Karpas-422 (cell line): ENCODE measurements at regions not wholly inside any gene's neighbourhood (a gene's known extent, or its start where the extent isn't known, plus 50 kb on each side); places are given as distances from the start of the nearest gene placed in this dataset.

Experiments used
- DNase-seq: peaks from one replicate; pipeline ENCODE4 v3.0.0-alpha.2; 2015
- H2AFZ ChIP-seq: fragments of 200-600 bp; sonication (generic); 2 replicates; pipeline ENCODE4 v1.6.1; 2014; ENCODE audit warnings: antibody characterized with exemption, low read length, mixed read lengths
- H3K27ac ChIP-seq: fragments of 200-600 bp; sonication (generic); 2 replicates; pipeline ENCODE4 v1.5.1; 2014; ENCODE audit warnings: mild to moderate bottlenecking, low read length, moderate library complexity
- H3K27me3 ChIP-seq: fragments of 200-600 bp; sonication (generic); 2 replicates; pipeline ENCODE4 v1.6.1; 2014; ENCODE audit warnings: low read length, mixed read lengths
- H3K36me3 ChIP-seq: fragments of 200-600 bp; sonication (generic); 2 replicates; pipeline ENCODE4 v1.6.1; 2014; ENCODE audit warnings: low read length, mixed read lengths; ENCODE audit not compliant: insufficient read depth
- H3K4me1 ChIP-seq: fragments of 200-600 bp; sonication (generic); 2 replicates; pipeline ENCODE4 v1.6.1; 2014; ENCODE audit warnings: mild to moderate bottlenecking, low read length, mixed read lengths
- H3K4me2 ChIP-seq: fragments of 200-600 bp; sonication (generic); 2 replicates; pipeline ENCODE4 v1.6.1; 2014; ENCODE audit warnings: low read length, low read depth, mild to moderate bottlenecking; ENCODE audit not compliant: poor library complexity, severe bottlenecking
- H3K4me3 ChIP-seq: fragments of 200-600 bp; sonication (generic); 2 replicates; pipeline ENCODE4 v1.5.1; 2014; ENCODE audit warnings: mild to moderate bottlenecking, antibody characterized with exemption, low read length, mixed read lengths
- H3K79me2 ChIP-seq: fragments of 200-600 bp; sonication (generic); 2 replicates; pipeline ENCODE4 v1.6.1; 2014; ENCODE audit warnings: mild to moderate bottlenecking, low read length, mixed read lengths
- H3K9ac ChIP-seq: fragments of 200-600 bp; sonication (generic); 2 replicates; pipeline ENCODE4 v1.6.0; 2014; ENCODE audit warnings: low read length
- H3K9me2 ChIP-seq: fragments of 200-600 bp; sonication (generic), shearing (Covaris generic); replicated peaks from 2 replicates; pipeline ENCODE4 v1.6.0; 2014; ENCODE audit warnings: mild to moderate bottlenecking, low read length, moderate library complexity; ENCODE audit not compliant: insufficient read depth
- H3K9me3 ChIP-seq: fragments of 300-700, 200-600 bp; sonication (generic); 2 replicates; pipeline ENCODE4 v1.6.1; 2014; ENCODE audit warnings: low read length, mixed read lengths
- H4K20me1 ChIP-seq: fragments of 200-600 bp; sonication (generic); 2 replicates; pipeline ENCODE4 v1.6.1; 2014; ENCODE audit warnings: mild to moderate bottlenecking, antibody characterized with exemption, low read length, low read depth; ENCODE audit not compliant: insufficient read depth

DNA sequence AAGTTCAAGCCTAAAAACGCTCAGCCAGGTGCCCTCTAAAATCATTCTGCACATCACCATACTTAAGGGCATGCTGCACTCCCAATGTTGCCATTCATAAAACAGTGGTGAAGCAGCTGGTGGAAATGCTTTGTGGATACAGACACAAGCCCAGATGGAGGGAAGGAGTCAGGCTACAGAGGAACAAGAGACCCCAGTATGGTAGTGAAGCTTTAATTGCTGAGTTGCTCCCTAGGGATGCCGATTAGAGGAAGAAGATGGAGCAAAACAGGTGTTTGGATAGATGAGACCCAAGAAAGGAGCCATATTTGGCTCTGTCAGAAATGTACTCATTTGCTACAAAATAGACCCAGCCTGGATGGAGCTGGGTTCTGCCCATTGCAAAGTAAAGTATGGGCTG lies 230.5 kb downstream of the NSG2 start:
- no peak overlapping the region for H3K4me2 ChIP-seq
- no peaks in the 10 kb centered on the region for H3K27me3 ChIP-seq
- H4K20me1 ChIP-seq: no peaks in the 10 kb centered on the region
- no peaks in the 10 kb centered on the region for H3K9me2 ChIP-seq
- H3K4me1 ChIP-seq: no peaks in the 10 kb centered on the region
- no peaks in the 10 kb centered on the region for H3K9me3 ChIP-seq
- H3K36me3 ChIP-seq: no peaks in the 10 kb centered on the region
- no peak overlapping the region for H3K4me3 ChIP-seq
- no peak overlapping the region for H2AFZ ChIP-seq
- no peak overlapping the region for H3K27ac ChIP-seq
- no peaks in the 10 kb centered on the region for H3K79me2 ChIP-seq
- no peak for DNase-seq
- no peak overlapping the region for H3K9ac ChIP-seq

GRCh38 chr5:174281089-174281760 lies 235.7 kb downstream of the NSG2 start:
- DNase-seq: no peak
- no peaks in the 10 kb centered on the region for H3K79me2 ChIP-seq
- no peak overlapping the region for H3K27ac ChIP-seq
- no peak overlapping the region for H3K4me3 ChIP-seq
- no peaks in the 10 kb centered on the region for H3K9me2 ChIP-seq
- no peaks in the 10 kb centered on the region for H4K20me1 ChIP-seq
- H3K27me3 ChIP-seq: no peaks in the 10 kb centered on the region
- no peak overlapping the region for H2AFZ ChIP-seq
- no peak overlapping the region for H3K4me2 ChIP-seq
- H3K4me1 ChIP-seq: no peaks in the 10 kb centered on the region
- H3K36me3 ChIP-seq: no peaks in the 10 kb centered on the region
- H3K9ac ChIP-seq: no peak overlapping the region
- H3K9me3 ChIP-seq: no peaks in the 10 kb centered on the region

DNA sequence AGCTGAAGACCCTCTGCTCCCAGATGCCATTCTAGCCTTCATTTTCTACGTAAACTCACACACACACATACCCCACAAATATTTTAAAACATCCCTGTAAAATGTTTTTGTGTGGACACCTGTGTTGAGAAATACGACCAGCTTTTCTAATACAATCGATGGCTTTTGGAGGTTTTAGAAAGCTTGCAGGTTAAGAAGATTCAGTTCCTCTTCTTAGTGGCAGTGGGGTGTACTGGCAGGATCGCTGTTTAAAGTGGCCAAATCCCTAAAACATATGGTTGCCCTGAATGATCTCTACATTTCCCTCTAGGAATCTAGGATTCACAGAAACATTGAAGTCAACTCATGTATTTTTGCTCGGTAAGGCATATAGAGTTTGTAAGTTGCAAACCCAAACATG lies 236.3 kb downstream of the NSG2 start:
- Histone ChIP-seq H3K9me3 (no peaks in the 10 kb centered on the region), H3K9me2 (no peaks in the 10 kb centered on the region), H3K27ac (no peak overlapping the region), H3K4me1 (no peaks in the 10 kb centered on the region), H3K4me2 (no peak overlapping the region), H3K27me3 (no peaks in the 10 kb centered on the region), H3K36me3 (no peaks in the 10 kb centered on the region), H2AFZ (no peak overlapping the region), H3K79me2 (no peaks in the 10 kb centered on the region), H3K4me3 (no peak overlapping the region), H3K9ac (no peak overlapping the region), H4K20me1 (no peaks in the 10 kb centered on the region)
- no peak for DNase-seq

- no peaks in the 10 kb centered on the region for H4K20me1 ChIP-seq
- no peak overlapping the region for H3K27ac ChIP-seq
- no peaks in the 10 kb centered on the region for H3K36me3 ChIP-seq
- H3K27me3 ChIP-seq: no peaks in the 10 kb centered on the region
- H3K9ac ChIP-seq: no peak overlapping the region
- no peaks in the 10 kb centered on the region for H3K9me3 ChIP-seq
- H2AFZ ChIP-seq: no peak overlapping the region
- no peaks in the 10 kb centered on the region for H3K4me1 ChIP-seq
- no peak for DNase-seq
- H3K79me2 ChIP-seq: no peaks in the 10 kb centered on the region
- no peak overlapping the region for H3K4me3 ChIP-seq
- no peaks in the 10 kb centered on the region for H3K9me2 ChIP-seq
- H3K4me2 ChIP-seq: no peak overlapping the region
Measured at GRCh38 chr5:174282391-174282790, 236.9 kb downstream of the NSG2 start.

DNA sequence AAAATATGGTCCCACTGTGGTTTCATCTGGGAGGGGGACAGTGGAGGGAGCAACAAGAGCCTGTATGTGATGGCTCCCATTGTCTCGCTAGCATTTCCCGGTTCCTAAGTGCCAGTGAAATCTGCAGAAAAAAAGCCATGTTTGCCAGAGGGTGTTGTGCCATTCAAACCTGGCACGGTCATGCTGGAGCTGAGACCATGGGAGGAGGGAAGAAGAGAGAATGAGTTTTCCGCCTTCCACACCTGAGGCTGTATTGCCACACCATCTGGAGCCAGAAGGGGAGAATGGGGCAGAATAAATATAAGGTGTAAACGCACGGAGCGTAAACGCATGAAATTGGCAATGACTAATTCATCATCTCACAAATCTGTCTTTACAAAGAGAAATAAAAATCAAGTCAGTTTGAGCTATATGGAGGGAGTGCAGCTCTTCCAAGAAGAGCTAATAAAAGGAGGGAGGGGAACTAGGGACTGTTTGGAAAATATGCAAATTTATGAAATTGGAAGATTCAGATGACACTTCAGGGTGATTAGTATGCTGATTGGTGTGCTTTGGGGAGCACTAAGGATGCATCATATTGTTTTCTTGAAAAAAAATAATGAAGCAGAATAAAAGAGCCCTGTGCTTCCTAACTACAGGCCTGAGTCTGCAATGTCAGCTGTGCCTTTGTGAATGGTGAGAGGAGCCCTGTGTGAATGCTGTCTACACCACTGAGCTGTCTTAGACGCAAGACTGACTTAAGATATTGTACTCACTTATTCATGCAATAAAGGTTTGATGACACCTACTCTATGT lies 237.9 kb downstream of the NSG2 start:
- no peak for DNase-seq
- Histone ChIP-seq H3K36me3 (no peaks in the 10 kb centered on the region), H3K9ac (no peak overlapping the region), H3K4me2 (no peak overlapping the region), H4K20me1 (no peaks in the 10 kb centered on the region), H3K79me2 (no peaks in the 10 kb centered on the region), H2AFZ (no peak overlapping the region), H3K9me2 (no peaks in the 10 kb centered on the region), H3K4me1 (no peaks in the 10 kb centered on the region), H3K27me3 (no peaks in the 10 kb centered on the region), H3K4me3 (no peak overlapping the region), H3K9me3 (no peaks in the 10 kb centered on the region), H3K27ac (no peak overlapping the region)

- no peak for DNase-seq
- no peaks in the 10 kb centered on the region for H3K79me2 ChIP-seq
- no peaks in the 10 kb centered on the region for H3K9me3 ChIP-seq
- H4K20me1 ChIP-seq: no peaks in the 10 kb centered on the region
- no peak overlapping the region for H2AFZ ChIP-seq
- no peaks in the 10 kb centered on the region for H3K4me1 ChIP-seq
- no peak overlapping the region for H3K4me3 ChIP-seq
- H3K9ac ChIP-seq: no peak overlapping the region
- no peaks in the 10 kb centered on the region for H3K9me2 ChIP-seq
- no peaks in the 10 kb centered on the region for H3K36me3 ChIP-seq
- no peaks in the 10 kb centered on the region for H3K27me3 ChIP-seq
- no peak overlapping the region for H3K27ac ChIP-seq
- H3K4me2 ChIP-seq: no peak overlapping the region
Measured at GRCh38 chr5:174284873-174285272, 239.4 kb downstream of the NSG2 start.

DNA sequence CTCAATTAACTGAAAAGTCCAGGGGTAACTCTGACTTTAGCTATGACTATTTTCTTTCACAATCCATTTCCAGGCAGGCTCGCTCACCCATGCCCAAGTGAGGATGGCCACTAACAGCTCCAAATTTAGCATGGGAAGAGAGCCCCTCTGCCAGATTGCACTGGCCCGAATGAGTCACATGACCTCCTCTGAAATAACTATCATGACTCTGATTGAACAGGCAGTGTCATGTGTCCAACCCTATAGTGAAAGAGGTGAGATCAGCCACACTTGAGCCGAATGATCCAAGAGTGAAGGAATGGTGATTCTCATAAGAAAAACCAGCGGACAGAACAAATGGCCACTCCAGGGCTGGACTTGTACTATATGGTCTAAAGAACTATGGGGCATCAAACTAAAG lies 242.3 kb downstream of the NSG2 start:
- H3K4me3 ChIP-seq: no peak overlapping the region
- no peaks in the 10 kb centered on the region for H3K4me1 ChIP-seq

DNA sequence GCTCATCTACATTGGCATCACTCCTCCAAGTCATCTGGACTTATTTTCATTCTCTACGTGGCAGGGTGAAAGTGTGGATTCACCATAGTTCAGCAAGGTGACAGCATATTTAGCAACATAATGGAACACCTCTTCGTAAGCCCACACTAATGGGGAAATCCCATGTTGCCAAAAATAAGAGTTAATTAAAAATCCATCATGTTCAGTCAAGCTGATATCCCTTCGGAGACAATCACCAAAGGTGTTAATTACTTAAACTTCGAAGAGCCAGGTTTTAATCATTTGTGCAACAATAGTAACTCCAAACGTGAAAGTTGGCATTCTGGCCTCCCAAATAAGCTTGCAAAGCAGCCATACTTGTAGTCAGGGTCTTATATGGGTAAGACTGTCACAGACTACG lies 242.9 kb downstream of the NSG2 start:
- H3K9ac ChIP-seq: no peak overlapping the region
- no peaks in the 10 kb centered on the region for H3K36me3 ChIP-seq
- no peaks in the 10 kb centered on the region for H3K79me2 ChIP-seq
- no peak overlapping the region for H3K4me3 ChIP-seq
- no peaks in the 10 kb centered on the region for H3K9me2 ChIP-seq
- H3K27ac ChIP-seq: no peak overlapping the region
- H3K4me1 ChIP-seq: no peaks in the 10 kb centered on the region
- no peaks in the 10 kb centered on the region for H3K9me3 ChIP-seq
- H3K27me3 ChIP-seq: no peaks in the 10 kb centered on the region
- no peak overlapping the region for H3K4me2 ChIP-seq
- no peak for DNase-seq
- H2AFZ ChIP-seq: no peak overlapping the region
- H4K20me1 ChIP-seq: no peaks in the 10 kb centered on the region

More for the DNA sequence above, 242.3 kb downstream of the NSG2 start:
- no peak overlapping the region for H3K27ac ChIP-seq
- H4K20me1 ChIP-seq: no peaks in the 10 kb centered on the region
- H3K9ac ChIP-seq: no peak overlapping the region
- no peaks in the 10 kb centered on the region for H3K79me2 ChIP-seq
- no peaks in the 10 kb centered on the region for H3K36me3 ChIP-seq
- DNase-seq: no peak
- no peak overlapping the region for H2AFZ ChIP-seq
- no peaks in the 10 kb centered on the region for H3K27me3 ChIP-seq
- no peaks in the 10 kb centered on the region for H3K9me3 ChIP-seq
- H3K4me2 ChIP-seq: no peak overlapping the region
- H3K9me2 ChIP-seq: no peaks in the 10 kb centered on the region
